GM19372 (cell line): ENCODE measurements at regions not wholly inside any gene's neighbourhood (a gene's known extent, or its start where the extent isn't known, plus 50 kb on each side); places are given as distances from the start of the nearest gene placed in this dataset.
"Not testable (repeated sequence)": the region's sequence is repeated elsewhere in the genome, so short reads cannot be mapped to it uniquely, and the experiment has no call there.

Experiments used
- ATAC-seq: cut with Tn5 transposase; IDR thresholded peaks from one replicate; pipeline ENCODE4 v1.9.1; 2021; ENCODE audit warnings: mild to moderate bottlenecking, low read depth, moderate library complexity; ENCODE audit not compliant: unreplicated experiment

DNA sequence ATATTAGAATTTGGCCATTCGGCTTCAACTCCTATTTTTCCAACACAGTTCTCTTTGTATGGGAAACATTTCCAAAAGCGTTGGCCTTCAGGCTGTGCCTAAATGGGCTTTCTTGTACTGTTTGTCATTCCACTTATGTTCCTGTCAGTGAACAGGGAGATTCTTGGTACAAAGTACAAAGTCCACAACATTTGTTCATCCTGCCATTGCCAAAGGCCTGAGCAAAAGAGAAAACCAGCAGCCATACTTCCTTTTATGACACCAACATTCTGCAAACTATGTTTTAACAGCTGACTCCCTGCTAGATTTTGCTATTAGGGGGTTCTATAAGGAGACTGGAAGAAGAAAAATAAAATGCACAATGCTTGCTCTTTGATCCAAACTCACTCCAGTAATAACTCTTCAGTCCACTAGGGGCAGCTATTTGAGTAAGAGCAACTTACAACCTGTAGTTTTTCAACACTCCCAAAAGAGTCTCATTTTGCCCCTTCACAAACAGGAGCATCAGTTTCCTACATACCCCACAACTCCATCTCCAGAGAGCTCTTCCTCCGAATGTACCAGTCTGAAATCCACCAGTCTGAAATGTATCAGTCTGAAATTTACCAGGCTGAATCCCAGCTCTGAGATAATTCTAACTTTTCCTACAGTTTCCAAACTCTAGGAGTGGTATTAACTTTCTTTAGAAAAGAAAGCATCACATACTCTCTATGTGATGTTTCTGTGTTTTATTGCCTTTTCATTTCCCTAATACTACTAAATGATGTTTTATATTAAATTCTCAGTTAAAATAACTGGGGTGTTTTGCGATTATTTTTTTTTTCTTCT, 693.8 kb downstream of the DNAH5 start:
- no peak for ATAC-seq

- no peak for ATAC-seq
Observed at GRCh38 chr5:13249854-13250253, 694.6 kb downstream of the DNAH5 start.

GRCh38 chr5:13248253-13248652, 696.2 kb downstream of the DNAH5 start:
- ATAC-seq = no peak

DNA sequence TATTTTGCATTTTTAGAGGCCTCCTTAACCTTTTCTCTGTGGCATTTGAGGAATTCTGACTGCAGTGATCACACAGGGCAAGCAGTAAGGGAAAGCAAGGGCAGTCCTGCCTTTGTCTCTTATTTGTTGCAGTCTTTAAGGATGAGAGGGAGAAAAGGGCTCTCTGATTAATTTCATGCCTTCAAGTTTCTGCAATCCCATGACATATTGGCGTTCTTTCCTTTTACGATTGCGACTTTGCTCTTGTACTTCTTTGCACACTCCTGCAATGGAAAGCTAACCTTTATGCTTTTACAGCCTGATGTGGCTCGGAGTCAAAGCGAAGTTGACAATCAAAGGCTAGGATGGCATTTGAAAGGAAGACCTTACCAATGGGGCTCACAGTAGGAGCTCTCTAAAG, 698.4 kb downstream of the DNAH5 start:
- ATAC-seq = no peak

DNA sequence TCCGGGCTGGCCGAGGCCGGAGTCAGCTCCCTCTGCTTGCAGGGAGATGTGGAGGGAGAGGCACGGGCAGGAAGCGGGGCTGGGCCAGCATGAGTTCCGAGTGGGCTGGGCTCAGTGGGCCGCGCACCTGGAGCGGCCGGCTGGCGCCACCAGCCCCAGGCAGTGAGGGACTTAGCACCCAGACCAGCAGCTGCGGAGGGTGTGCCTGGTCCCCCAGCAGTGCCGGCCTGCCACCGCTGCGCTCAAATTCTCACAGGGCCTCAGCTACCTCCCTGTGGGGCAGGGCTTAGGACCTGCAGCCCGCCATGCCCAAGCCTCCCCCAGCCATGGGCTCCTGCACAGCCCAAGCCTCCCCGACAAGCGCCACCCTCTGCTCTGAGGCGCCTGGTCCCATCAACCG, 700.3 kb downstream of the DNAH5 start:
- ATAC-seq = no peak

GRCh38 chr5:13227513-13227912, 717.0 kb downstream of the DNAH5 start:
- no peak for ATAC-seq

GRCh38 chr5:13218518-13218917, 726.0 kb downstream of the DNAH5 start:
- no peak for ATAC-seq

GRCh38 chr5:13217636-13218035, 726.9 kb downstream of the DNAH5 start:
- no peak for ATAC-seq

DNA sequence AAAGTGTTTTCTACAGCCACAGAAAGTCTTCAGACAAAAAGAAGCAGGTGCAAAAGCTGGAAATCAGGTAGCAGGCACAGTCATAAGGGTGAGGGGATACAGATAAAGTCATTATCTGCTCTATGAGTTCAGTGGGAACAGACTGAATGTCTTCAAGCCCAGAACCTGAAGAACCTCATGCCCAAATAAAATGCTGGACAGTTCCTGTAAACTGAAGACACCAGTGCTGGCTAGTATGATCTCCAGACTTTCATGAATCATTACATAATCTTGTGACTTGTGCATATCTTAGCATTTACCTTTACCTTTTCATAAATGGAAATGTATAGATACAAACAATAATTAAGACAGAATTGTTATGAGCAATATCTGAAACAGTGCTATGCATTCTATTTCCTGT, 728.7 kb downstream of the DNAH5 start:
- ATAC-seq = no peak

DNA sequence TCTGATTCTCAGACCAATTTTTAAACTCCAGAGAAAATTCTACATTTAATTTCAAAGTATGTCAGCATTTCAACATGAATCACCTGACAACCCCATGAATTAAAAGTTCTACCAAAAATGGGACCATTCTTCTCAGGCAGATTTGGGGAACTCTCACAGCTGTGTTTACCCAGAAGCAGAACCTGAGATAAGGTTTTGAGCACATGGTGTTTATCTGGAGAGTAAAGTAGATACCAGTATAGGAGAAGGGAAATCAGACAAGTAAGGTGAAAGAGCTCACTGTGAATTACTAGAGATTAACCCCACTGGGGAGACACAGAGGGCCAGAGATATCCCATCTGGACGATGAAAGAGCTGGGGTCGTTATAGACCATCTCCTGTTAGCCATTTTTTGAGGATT, 729.1 kb downstream of the DNAH5 start:
- no peak for ATAC-seq

DNA sequence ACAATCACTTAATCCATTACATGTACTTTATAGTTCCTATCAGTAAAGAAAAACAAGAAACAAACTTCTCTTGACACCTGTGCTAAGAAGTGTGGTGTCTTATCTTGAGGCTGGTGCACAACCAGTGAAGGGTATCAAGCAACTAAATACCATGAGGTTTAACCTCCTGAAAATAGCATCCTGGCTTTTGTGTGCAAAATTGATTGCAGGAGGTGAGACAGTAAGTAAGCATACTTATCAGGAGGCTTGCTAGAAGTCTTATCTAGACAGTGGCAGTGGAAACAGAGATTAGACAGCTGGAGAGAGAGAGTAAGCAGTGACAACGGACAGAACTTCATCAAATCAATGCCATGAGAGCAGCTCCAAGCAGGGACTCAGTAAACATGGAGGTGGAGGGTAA, 730.3 kb downstream of the DNAH5 start:
- ATAC-seq = no peak

- no peak for ATAC-seq
Observed at GRCh38 chr5:13212886-13213285, 731.6 kb downstream of the DNAH5 start.

DNA sequence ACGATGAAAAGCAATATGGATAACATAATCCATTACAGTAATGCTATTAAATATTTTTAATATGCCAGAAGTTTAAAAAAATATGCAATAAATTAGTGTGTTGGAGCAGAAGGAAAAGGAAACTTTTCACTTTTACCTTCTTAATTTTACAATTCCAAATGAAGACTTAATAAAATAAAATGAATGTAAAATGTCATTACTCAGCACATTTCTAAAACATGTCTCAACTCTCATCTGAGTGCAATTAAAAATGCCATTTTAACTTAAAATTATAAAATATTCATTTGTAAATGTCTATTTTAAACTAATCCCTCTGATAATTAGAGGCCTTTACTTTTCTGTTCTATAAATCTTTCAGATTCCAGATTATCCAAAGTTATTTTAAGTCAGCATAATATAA, 733.4 kb downstream of the DNAH5 start:
- ATAC-seq = no peak

- no peak for ATAC-seq
Observed at GRCh38 chr5:13207112-13207511, 737.4 kb downstream of the DNAH5 start.

- ATAC-seq = no peak
Observed at GRCh38 chr5:13201022-13201421, 743.5 kb downstream of the DNAH5 start.

DNA sequence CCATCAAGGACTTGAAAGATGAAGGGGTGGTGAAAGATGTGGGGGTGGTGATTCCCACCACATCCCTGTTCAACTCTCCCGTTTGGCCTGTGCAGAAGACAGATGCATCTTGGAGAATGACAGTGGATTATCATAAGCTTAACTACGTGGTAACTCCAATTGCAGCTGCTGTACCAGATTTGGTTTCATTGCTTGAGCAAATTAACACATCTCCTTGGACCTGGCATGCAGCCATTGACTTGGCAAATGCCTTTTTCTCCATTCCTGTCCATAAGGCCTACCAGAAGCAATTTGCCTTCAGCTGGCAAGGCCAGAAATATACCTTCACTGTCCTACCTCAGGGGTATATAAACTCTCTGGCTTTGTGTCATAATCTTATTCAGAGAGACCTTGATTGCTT, 746.3 kb downstream of the DNAH5 start:
- ATAC-seq = not testable (repeated sequence)

DNA sequence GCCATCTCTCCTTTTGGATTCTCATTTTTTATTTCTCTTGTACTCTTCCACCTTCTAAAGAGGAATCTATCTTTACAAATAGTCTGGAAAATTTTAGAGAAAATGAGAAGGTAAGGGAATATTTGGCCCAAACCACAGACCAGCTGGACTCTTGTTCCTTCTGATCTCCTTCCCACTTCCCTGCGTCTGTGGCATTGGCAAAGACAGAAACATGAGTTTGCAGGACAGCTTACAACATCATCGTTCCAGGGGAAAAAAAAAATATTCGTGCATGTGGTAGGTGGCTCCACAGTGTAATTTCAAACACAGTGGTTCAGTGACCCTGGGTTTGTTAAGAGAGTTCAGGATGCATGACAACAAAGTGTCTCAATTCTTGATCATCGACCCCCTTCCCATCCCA, 755.0 kb downstream of the DNAH5 start:
- ATAC-seq = no peak

DNA sequence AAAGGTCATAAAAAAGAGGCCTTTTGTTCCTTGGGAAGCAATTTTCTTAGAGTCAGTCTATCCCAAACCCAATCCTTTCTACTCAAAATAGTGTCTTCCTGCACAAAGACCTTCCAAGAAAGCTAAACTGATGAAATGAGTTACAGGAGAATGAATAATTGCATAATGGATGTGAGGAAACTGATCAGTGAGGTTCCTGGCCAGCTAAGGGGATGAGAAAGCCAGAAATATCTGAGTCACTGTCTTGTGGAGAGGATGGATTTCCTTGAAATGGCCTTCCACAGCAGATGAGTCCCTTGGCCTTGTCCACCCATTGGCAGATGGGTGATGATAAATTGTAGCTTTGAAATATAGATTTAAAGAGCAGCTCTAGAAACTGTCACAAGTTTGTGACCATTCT, 756.1 kb downstream of the DNAH5 start:
- ATAC-seq = no peak

DNA sequence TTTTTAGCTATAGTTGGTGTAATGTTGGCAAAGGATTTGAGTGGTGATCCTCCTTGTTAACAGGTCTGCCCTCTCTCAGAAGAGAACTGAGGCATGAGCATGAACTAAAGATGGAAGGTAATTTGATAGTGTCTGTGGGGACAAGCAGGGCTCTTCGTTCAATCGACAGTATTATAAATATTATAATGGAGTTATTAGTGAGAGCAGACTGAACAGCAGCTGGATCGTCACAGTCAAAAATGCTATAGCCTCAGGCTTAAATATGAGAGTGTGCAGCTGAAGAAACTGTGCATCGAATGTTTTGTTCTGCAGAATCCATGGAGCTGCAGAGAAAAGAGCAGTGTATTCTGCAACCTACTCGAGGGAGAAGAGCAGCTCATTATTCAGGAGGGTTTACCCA, 757.3 kb downstream of the DNAH5 start:
- ATAC-seq = no peak

GRCh38 chr5:13186177-13186576, 758.3 kb downstream of the DNAH5 start:
- no peak for ATAC-seq

GRCh38 chr5:13179407-13180087, 764.9 kb downstream of the DNAH5 start:
- ATAC-seq = no peak

DNA sequence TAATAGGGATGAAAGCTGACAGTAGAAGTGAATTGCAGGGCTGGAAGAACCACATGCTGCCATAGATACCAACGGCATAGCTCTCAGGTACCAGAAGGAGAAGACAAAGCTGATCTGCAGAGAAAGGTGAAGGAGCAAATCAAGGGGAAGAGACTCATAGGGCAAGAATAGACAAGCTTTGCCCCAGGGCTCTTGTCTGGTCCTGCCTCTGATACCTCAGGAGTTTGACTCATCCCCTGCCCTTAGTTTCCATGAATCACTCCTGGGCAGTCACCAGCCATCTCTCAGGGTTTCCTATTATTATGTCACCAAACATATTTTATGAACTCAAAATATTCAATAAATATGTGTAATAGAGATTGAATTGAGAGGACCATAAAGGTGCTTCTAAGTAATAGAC, 800.9 kb downstream of the DNAH5 start:
- ATAC-seq = no peak
